Bronchial epithelial cell (primary cell): ENCODE measurements at regions not wholly inside any gene's neighbourhood (a gene's known extent, or its start where the extent isn't known, plus 50 kb on each side); places are given as distances from the start of the nearest gene placed in this dataset.
A peak's percentile ranks its signal among the peaks of the same experiment; 100 is the strongest.

Experiments used
- DNase-seq: peaks from one replicate; pipeline ENCODE4 v3.0.0-alpha.2; 2010; ENCODE audit warnings: low read depth
- FAIRE-seq: peaks from 2 replicates; lab custom pipeline; 2011; peaks lifted over from hg19 to GRCh38; lab: Jason Lieb, UNC
- H3K27me3 ChIP-seq: 2 replicates; pipeline ENCODE4 v1.5.1; 2011; ENCODE audit warnings: low read length; ENCODE audit not compliant: control insufficient read depth, insufficient read depth
- H3K36me3 ChIP-seq: 2 replicates; pipeline ENCODE4 v1.5.1; 2011; ENCODE audit warnings: low read length; ENCODE audit not compliant: control insufficient read depth, insufficient read depth
- H3K4me3 ChIP-seq: 2 replicates; pipeline ENCODE4 v1.5.1; 2011; ENCODE audit warnings: mild to moderate bottlenecking, low read depth, low read length, control low read depth
- CTCF ChIP-seq: IDR thresholded peaks from 2 replicates; pipeline ENCODE4 v1.5.1; 2011; ENCODE audit warnings: mild to moderate bottlenecking, moderate library complexity, low read length, control low read depth, inconsistent platforms; ENCODE audit not compliant: insufficient read depth, severe bottlenecking

GRCh38 chr13:109615721-109616420, 170.5 kb downstream of the IRS2 start:
- FAIRE-seq (no peak), DNase-seq (no peak)
- H3K4me3 ChIP-seq, result no peak overlapping the region
- no peak for TF ChIP-seq CTCF
- no peaks in the 10 kb centered on the region for H3K27me3 ChIP-seq
- H3K36me3 ChIP-seq, result no peaks in the 10 kb centered on the region

GRCh38 chr13:109611912-109612691, 174.3 kb downstream of the IRS2 start:
- no peak for FAIRE-seq
- no peaks in the 10 kb centered on the region for H3K36me3 ChIP-seq
- no peak overlapping the region for H3K4me3 ChIP-seq
- no peaks in the 10 kb centered on the region for H3K27me3 ChIP-seq
- peak; percentile 40 for DNase-seq
- no peak for TF ChIP-seq CTCF

- H3K27me3 ChIP-seq, result no peaks in the 10 kb centered on the region
- DNase-seq (peak; percentile 22), FAIRE-seq (no peak)
- no peak overlapping the region for H3K4me3 ChIP-seq
- no peaks in the 10 kb centered on the region for H3K36me3 ChIP-seq
- peak; percentile 70 for TF ChIP-seq CTCF
These were observed 175.9 kb downstream of the IRS2 start for GRCh38 chr13:109610517-109610916.

- DNase-seq (no peak), FAIRE-seq (no peak)
- no peaks in the 10 kb centered on the region for H3K36me3 ChIP-seq
- no peaks in the 10 kb centered on the region for H3K27me3 ChIP-seq
- no peak for TF ChIP-seq CTCF
- H3K4me3 ChIP-seq, result no peak overlapping the region
These were observed 177.9 kb downstream of the IRS2 start for GRCh38 chr13:109608503-109608902.

- Histone ChIP-seq H3K27me3 (no peaks in the 10 kb centered on the region), H3K36me3 (no peaks in the 10 kb centered on the region), H3K4me3 (no peak overlapping the region)
- TF ChIP-seq CTCF, result no peak
- DNase-seq (no peak), FAIRE-seq (no peak)
These were observed 178.3 kb downstream of the IRS2 start for GRCh38 chr13:109608059-109608458.
